ENCODE measurements at regions not wholly inside any gene's neighbourhood (a gene's known extent, or its start where the extent isn't known, plus 50 kb on each side); places are given as distances from the start of the nearest gene placed in this dataset.
"Not testable (repeated sequence)": the region's sequence is repeated elsewhere in the genome, so short reads cannot be mapped to it uniquely, and the experiment has no call there.

DNA sequence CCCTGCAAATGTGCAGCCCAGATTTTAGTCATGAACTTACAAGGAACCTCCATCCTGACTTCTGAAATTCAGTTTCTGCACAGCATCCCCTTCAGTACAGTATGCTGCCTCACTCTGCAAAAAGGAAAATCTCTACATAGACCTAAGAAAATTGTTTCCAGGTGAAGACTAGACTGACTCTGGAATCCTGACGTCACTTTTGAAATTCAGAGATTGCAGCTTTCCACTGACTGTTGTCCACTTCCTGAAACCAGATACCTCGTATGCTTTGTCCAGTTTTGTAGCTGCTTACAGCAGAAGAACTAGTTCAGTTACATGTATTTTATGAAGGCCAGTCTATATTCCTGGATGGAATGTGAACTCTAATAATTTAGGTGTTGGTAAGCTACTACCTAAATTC, 629.3 kb upstream of the ST8SIA4 start:
- intact Hi-C loops (cut with DNase I), result no loop called here
- DNase-seq, result no peak
- WGBS, 3 donors, result 16 to 64% (median 20%) methylated on average over 2 of the region's 2 CpGs
- no peak overlapping the region for H3K27ac ChIP-seq
- no peaks in the 10 kb centered on the region for H3K27me3 ChIP-seq
- no peaks in the 10 kb centered on the region for H3K4me1 ChIP-seq (ENCODE audit: insufficient read depth)
- no peak overlapping the region for H3K4me3 ChIP-seq
- H3K9me3 ChIP-seq, result peaks cover 0 to 4% of the 10 kb centered on the region in 2 donors
- TF ChIP-seq CTCF (IDR thresholded peaks at IDR 0.05) (no peak), POLR2A (IDR thresholded peaks at IDR 0.05) (no peak), EP300 (IDR thresholded peaks at IDR 0.05) (no peak)
- H3K36me3 ChIP-seq, result no peaks in the 10 kb centered on the region

- intact Hi-C loops (cut with DNase I), result no loop called here
- no peak overlapping the region for H3K4me3 ChIP-seq
- no peaks in the 10 kb centered on the region for H3K4me1 ChIP-seq (ENCODE audit: insufficient read depth)
- WGBS, 3 donors, result 75% methylated on average over 3 of the region's 3 CpGs
- no peak overlapping the region for H3K27ac ChIP-seq
- TF ChIP-seq EP300 (IDR thresholded peaks at IDR 0.05) (no peak), CTCF (IDR thresholded peaks at IDR 0.05) (no peak), POLR2A (IDR thresholded peaks at IDR 0.05) (no peak)
- H3K9me3 ChIP-seq, result peaks cover 0 to 4% of the 10 kb centered on the region in 2 donors
- no peak for DNase-seq
- no peaks in the 10 kb centered on the region for H3K27me3 ChIP-seq
- no peaks in the 10 kb centered on the region for H3K36me3 ChIP-seq
Measured at GRCh38 chr5:101531026-101531425, 627.9 kb upstream of the ST8SIA4 start.

GRCh38 chr5:101529094-101529493, 626.0 kb upstream of the ST8SIA4 start:
- 78 to 86% (median 86%) methylated on average over 8 of the region's 8 CpGs for WGBS, 3 donors
- H3K9me3 ChIP-seq; H3K36me3 ChIP-seq; H3K4me3 ChIP-seq; H3K27me3 ChIP-seq; H3K4me1 ChIP-seq (ENCODE audit: insufficient read depth); intact Hi-C loops (cut with DNase I); DNase-seq; H3K27ac ChIP-seq: not testable (repeated sequence)

GRCh38 chr5:101520417-101520816, 617.3 kb upstream of the ST8SIA4 start:
- H3K9me3 ChIP-seq, result no peaks in the 10 kb centered on the region
- no peaks in the 10 kb centered on the region for H3K36me3 ChIP-seq
- DNase-seq, result no peak
- H3K27ac ChIP-seq, result no peak overlapping the region
- H3K4me1 ChIP-seq (ENCODE audit: insufficient read depth), result no peaks in the 10 kb centered on the region
- TF ChIP-seq EP300 (IDR thresholded peaks at IDR 0.05), result no peak
- no peak for TF ChIP-seq CTCF (IDR thresholded peaks at IDR 0.05)
- TF ChIP-seq POLR2A (IDR thresholded peaks at IDR 0.05), result no peak
- no peaks in the 10 kb centered on the region for H3K27me3 ChIP-seq
- 84 to 88% (median 84%) methylated on average over 2 of the region's 2 CpGs for WGBS, 3 donors
- no peak overlapping the region for H3K4me3 ChIP-seq
- intact Hi-C loops (cut with DNase I), result no loop called here

DNA sequence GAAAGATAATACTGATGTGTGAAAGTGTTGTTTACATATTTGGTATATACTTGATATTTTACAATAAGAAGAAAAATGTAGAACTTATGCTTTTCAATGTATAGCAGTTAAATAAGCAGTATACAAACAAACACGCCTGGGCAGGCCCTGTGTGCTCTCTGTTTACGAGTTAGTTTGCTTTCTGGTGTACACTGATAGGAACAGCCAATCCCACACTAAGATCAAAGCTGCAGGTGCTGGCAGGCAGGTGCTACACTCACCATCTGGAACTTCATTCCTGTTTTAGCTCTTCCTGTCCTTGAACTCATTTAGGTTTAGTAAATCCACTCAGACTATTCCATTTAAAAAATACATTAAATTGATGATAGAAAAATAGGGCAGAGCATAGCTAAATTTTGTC, 614.7 kb upstream of the ST8SIA4 start:
- intact Hi-C loops (cut with DNase I), result no loop called here
- Histone ChIP-seq H3K4me3 (no peak overlapping the region), H3K27me3 (no peaks in the 10 kb centered on the region), H3K27ac (no peak overlapping the region), H3K9me3 (no peaks in the 10 kb centered on the region), H3K36me3 (no peaks in the 10 kb centered on the region), H3K4me1 (ENCODE audit: insufficient read depth) (no peaks in the 10 kb centered on the region)
- no peak for DNase-seq
- no peak for TF ChIP-seq POLR2A (IDR thresholded peaks at IDR 0.05)
- TF ChIP-seq CTCF (IDR thresholded peaks at IDR 0.05), result no peak
- TF ChIP-seq EP300 (IDR thresholded peaks at IDR 0.05), result no peak
- 68 to 89% (median 78%) methylated on average over 2 of the region's 2 CpGs for WGBS, 3 donors
